ENCODE measurements at regions not wholly inside any gene's neighbourhood (a gene's known extent, or its start where the extent isn't known, plus 50 kb on each side); places are given as distances from the start of the nearest gene placed in this dataset.

DNA sequence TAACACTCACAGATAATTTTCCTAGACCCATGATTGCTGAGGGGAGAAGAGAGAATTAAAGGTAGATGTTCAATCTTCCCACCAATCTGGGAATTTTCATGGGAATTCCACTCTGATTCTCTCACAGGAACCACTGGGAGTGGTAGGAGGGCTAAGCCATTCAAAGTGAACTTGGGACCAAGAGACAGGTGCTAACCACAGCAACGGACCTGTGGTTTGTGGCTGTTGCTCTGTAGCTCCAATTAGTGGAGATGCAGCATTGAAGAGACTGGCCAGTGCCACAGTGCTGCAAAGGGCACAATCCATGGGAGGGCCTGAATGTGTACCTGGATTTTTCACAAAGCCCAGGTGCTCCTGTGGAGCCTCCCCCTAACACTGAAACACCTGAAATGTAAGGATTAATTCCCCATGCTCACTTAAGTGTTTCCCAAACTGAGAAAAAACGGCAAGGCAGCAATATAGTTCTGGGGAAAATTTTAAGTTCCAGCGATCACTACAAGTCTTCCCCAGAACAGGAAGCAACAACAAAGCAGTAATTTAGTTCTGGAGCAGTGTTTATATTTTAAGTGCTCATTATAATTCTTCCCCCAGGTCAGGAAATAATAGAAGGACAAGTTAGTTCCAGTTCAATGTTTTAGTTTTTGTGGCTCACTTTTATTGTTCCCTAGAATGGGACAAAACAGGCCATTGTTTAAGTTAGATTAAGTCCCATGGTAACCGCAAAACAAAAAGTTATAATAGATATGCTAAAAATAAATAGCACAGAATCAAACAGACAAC lies 1045.8 kb downstream of the CNTNAP5 start:
- DNase-seq (ENCODE audit: low read depth), result no peak

DNA sequence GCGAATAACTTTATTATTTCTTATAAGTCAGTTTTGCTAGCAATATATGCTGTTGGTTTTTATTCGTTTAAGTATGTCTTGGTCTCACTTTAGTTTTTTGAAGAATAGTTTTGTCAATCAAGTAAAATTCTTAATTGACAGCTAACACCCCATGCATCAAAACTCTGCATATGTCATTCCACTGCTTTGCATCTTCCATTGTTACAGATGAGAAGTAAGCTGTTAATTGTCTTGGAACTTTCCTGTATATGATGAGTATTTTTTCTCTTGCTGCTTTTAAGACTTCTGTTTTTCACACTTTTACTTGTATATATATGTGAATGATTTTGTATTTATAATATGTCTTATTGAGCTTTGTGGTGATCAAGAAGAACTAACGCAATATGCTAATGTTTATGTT lies 1048.4 kb downstream of the CNTNAP5 start:
- no peak for DNase-seq (ENCODE audit: low read depth)

DNA sequence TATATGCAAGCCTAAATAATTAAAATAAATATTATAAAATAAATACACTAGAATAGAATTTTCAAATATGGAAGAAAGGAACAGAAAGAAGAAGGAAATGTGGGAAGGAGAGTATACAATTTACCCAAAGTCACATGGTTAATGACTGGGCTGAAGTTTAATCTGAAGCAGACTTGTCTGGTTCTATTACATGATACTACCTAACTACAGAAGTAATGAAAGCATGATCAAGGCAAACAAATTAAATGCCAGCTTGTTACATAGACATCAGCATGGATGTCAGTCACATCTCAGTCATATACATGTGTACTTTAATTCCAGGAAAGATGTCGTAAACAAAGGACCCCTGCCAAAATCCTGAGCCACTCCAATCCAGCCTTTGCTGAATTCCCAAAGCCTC lies 1060.8 kb downstream of the CNTNAP5 start:
- no peak for DNase-seq (ENCODE audit: low read depth)

DNA sequence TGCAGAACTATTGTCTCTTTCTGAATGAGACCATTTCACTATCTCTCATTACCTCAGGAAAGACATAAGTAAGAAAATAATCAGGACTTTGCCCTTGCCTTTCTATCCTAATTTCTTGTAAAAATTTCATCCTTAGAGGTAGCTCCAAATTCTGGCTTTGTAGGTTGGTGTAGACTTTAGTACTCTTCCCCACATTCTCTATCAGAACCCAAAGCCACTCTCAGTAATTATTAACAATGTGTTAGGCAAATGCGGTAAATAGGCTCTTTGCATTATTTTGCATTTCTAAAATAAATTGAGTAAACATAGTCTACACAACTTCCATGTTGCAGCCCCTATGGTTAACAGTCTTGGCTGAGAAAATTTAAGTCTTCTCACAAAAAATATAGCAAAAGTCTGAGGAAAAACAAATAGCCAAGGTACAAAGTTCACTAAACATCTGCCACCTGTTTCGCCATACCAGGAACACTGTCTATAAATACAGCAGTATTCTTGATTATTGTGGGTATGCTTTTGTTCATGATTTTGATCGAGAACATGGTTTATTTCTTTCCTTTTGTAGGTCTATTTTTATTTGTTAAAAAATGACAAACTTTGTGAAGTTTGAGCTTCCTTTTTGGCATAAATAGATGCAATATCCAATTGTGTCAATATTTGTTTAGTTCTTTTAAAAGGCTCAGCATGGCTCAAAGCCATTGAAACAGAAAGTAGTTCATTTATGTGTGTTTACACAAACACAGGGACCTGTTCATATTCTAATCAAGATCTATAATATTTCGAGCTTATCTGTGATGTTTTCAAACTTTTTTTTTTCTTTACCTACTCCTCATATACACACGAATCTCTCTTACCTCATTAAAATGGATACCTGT lies 1061.5 kb downstream of the CNTNAP5 start:
- no peak for DNase-seq (ENCODE audit: low read depth)

DNA sequence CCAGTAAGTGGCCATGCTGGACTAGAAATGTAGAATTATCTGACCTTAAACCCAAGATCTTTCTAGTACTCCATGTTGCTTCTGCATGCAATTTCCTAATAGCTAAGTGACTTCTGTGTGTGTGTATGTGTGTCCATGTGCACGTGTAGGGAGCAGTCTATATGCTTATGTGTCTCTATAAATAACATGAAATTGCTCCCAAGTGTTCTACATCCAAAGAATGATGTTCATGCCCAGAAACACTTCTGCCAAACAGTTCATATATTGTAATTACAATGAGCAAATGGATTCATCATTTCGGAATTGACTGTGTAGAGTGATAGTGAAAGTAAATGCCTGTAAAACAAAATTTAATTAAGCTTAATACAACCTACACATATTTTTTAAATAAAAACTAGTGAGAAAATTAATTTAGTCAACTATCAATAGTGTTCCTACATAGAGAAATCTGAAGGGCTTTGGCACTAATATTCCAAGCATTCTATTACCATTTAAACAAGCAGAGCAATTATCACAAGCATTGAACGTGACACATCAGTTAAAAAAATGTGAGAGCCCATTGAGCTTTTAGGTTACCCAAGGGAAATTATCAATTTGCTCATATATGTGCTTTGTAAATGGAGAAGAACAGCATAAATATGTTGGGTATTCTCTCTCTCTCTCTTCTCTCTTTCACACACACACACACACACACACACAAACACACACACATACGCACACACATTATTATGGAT lies 1067.4 kb downstream of the CNTNAP5 start:
- DNase-seq (ENCODE audit: low read depth), result no peak

DNA sequence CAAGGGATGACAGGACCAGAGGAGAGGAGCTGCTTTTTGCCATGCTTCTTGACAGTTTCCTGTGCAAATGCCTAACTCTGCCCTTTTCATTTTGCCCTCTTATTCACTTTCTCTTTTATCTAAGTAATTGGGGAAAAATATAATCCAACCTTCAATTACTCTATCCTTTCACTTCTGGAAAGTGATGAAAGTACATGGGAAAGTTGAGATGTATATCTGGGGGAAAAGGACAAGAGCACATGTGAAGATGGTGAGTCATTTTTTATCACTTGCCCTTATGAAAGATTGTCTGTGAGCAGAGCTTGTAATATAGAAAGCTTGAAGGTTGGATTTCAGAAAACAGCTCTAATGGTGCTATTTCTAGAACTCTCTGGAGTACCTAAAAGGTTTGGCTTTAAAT lies 1070.7 kb downstream of the CNTNAP5 start:
- DNase-seq (ENCODE audit: low read depth), result no peak

DNA sequence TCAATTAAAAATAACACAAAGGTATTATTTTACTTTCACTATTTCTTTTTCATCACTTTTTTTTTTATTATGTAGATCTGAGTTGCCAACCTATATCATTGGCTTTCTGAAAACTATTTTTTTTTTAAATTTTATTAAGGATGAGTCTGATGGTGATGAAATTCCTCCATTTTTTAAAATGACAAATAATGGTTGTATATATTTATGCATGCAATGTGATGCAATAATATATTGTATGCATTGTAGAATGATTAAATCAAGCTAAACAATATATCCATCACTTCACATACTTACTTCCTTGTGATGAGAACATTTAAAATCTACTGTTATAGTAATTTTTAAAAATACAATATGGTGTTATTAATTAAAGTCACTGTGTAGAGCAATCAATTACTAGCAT lies 1081.6 kb downstream of the CNTNAP5 start:
- DNase-seq (ENCODE audit: low read depth), result no peak

DNA sequence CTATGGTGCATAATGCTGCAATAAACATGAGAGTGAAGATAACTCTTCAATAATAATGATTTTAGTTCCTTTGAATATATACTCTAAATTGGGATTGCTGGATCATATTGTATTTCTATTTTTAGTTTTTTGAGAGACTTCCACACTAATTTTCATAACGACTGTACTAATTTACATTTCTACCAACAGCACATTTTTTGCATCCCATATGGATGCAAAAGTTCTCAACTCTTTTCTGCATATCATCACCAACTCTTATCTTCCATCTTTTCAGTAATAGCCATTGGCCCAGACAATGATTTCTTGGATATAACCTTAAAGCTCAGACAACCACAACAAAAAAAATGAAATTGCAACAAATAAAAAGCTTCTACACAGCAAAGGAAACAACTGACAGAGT lies 1082.4 kb downstream of the CNTNAP5 start:
- no peak for DNase-seq (ENCODE audit: low read depth)

DNA sequence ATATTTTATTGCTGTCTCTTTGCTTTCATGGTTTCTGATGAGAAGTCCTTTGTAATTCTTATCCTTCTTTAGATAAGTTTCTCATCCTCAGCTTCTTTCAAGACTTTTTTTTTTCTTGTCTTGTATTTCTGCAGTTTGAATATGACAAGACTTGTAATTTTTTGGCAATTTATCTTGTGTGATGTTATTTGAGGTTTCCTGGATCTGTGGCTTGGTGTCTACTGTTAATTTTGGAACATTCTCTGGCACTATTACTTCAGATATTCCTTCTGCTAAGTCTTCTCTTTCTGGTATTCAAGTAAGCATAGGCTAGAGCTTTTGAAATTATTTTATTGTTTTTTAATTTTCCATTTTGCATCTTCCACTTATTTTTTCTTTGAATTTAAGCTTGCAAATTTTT lies 1083.2 kb downstream of the CNTNAP5 start:
- no peak for DNase-seq (ENCODE audit: low read depth)

DNA sequence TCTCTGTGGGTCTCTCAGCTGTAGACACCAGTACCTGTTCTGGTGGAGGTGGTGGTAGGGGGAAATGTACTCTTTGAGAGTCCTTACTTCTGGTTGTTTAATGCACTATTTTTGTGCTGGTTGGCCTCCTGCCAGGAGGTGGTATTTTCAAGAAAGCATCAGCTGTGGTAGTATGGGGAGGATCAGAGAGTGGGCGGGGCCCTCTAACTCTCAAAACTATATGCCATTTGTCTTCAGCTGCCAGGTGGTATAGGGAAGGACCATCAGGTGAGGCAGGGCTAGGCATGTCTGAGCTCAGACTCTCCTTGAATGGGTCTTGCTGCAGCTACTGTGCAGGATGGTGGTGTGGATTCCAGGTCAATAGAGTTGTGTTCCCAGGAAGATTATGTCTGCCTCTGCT lies 1100.8 kb downstream of the CNTNAP5 start:
- DNase-seq (ENCODE audit: low read depth), result no peak

DNA sequence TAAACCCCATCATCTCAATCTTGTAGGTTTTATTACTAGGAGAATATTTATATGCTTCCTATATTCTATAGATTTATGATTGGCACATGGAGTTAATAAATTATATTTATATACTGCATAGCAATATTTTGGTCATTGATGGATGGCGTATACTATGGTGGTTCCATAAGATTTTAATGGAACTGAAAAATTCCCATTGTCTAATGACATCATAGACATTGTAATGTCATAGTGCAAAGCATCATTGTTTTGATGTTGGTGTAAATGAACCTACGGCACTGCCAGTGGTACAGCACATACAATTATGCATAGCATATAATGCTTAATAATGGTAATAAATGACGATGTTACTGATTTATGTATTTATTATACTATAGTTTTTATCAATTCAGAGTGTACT lies 1135.9 kb downstream of the CNTNAP5 start:
- DNase-seq (ENCODE audit: low read depth), result no peak

DNA sequence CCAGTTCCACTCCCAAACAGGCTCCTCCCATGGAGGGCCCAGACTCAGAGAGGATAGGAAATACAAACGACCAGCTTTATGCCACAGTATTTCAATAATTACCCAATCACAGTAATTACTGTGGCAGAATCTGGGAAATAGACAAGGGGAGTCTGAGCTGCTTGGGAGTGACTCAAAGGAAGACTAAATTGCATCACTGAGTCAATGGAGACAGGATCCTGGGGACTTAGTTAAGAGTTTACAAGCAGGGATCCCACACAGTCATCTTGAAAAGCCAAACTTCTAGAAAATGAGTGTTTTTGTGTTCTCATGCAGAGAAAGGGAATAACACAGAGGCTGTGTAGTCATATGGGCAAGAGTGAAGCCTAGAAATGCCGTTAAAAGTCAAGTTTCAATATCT lies 1142.1 kb downstream of the CNTNAP5 start:
- DNase-seq (ENCODE audit: low read depth), result no peak

DNA sequence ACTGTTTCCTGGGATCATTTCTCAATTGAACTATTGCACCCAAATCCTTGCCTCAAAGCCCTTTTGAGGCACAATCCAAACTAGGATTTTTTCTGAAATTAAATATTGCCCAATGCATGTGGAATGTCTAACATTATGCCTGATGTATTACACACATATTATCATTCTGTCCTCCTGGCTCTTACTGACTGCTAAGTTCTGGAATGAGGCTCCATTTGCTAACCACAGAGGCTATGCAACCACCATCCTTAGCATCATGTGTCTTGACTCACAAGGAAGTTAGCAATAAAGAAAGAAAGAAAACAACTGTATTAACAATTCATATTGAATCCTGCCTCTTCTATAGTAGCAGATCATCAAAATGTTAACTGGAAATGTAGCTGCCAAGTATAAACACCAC lies 1142.7 kb downstream of the CNTNAP5 start:
- DNase-seq (ENCODE audit: low read depth), result no peak

DNA sequence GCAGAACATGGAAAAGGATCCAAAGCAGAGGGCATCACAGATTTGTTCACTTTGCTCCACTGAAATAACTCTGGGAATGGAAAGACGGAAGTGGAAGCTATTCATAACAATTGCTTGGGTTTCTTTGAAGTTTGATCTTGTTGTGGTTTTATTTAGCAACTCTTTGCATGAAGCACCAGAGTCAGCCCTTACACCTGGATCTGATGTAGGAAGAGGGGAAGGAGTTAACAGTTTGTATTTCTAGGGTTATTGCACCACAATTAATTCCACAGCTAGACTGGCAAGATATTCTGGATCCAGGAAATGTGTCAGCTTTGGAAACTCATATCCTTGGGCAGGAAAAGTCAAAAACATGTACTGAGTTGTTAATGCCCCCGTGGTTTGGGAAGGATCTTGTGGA lies 1143.4 kb downstream of the CNTNAP5 start:
- no peak for DNase-seq (ENCODE audit: low read depth)

DNA sequence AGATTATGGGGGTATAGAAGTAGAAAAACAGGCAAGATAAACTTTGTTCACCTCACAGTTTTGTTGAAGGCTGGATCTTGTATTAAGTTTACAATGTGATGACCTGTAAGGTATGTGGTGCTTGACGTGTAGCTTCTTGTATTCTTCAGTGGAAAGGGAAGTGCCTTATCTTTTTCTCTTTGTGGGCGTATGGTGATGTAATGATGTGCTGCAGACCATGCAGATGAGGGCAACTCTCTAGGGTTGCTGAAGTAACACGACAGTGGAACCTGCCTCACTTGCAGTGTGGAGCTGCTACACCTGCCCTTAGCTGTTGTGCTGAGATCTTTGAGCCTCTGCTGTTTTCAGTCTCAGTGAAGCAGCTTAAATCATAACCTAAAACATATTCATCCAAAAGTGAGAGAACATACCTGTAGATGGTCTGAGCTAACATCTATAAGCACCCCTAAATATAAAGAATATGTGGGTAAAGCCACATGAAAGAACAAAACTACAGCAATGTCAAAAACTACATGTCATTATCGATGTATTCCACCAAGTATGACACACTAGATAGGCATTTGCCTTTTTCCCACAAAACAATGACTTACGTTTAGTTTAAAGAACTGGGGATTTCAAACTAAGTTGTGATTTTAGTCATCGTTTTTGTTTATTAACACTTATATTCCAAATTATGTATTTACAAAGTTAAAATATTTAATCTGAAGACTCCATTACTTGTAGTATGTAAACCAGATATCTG lies 1144.1 kb downstream of the CNTNAP5 start:
- DNase-seq (ENCODE audit: low read depth), result no peak

DNA sequence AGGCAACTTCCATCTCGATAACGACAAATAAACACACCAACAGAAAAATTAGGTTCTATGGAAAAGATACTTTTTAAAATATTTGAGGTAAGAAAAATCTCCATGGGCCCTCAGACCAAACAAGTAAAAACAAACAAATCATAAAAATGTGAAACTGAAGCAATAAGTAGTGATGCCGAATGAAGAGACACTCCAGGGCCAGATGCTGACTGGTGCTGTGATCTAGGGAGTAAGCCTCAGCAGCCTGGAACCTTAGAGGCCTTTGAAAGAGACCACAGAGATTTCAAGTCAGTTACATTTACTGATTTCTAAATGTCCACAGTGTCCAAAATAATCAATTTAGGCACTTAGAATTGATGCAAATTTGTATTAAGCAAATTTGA lies 1144.7 kb downstream of the CNTNAP5 start:
- no peak for DNase-seq (ENCODE audit: low read depth)

DNA sequence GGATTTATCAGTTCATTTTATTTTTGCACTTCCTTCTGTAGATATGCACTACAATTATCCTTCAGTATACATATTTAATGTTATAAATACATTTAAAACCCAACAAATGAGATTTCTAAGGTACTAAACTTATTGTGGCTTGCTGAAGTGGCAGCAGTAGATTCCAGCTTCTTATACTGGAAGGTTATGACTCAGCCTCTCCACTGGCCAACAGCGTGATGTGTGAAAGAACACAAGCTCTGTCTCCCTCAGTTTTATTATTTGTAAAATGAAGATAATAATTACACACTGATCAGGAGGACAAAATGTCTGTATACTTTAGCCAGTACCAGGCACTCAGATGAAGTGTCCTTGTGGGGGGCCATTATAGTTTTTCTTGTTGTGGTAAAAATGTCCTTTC lies 1147.1 kb downstream of the CNTNAP5 start:
- DNase-seq (ENCODE audit: low read depth), result no peak

DNA sequence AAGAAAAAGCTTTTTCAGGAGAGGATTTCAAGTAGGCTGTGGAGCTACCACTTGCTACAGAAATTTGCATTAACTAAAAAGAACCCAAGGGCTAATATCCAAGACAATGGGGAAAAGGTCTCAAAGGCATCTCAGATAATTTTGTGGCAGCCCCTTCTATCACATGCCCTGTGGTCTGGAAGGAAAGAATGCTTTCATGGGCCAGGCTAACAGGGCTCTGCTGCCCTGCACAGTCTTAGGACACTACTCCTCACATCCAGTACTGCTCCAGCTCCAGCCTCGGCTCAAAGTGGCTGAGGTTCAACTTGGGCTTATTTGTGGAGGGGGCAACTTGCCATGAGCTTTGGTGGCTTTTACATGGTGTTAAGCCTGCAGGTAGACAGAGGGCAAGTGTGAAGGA lies 1150.3 kb downstream of the CNTNAP5 start:
- DNase-seq (ENCODE audit: low read depth), result no peak

DNA sequence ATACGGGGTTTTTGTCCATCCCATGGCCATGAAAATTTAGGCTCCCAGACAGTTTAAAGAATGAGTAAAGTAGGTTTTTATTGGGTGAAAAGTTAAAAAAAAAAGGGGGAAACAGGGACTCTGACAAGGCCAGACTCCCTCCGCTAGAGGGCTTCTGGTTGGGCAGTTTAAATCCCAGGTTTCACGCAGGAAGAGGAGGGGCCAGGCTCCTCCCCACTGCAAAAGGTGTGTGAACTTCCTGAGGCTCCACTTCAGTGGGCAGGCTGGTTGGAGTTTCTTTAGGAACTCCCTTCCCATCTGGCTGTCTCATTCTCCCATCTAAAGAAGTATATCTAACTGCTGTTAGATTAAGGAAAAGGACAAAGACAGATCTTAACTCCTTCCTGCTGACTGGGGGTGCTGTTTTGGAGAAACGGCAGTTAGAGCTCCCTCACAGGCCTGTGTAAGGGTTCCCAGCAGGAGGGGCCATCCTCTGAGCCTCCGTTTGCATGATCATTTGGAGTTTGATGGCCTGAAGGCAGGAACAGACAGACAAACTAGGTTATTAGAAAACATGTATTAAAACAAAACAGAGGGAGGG lies 1160.7 kb downstream of the CNTNAP5 start:
- DNase-seq (ENCODE audit: low read depth), result no peak

DNA sequence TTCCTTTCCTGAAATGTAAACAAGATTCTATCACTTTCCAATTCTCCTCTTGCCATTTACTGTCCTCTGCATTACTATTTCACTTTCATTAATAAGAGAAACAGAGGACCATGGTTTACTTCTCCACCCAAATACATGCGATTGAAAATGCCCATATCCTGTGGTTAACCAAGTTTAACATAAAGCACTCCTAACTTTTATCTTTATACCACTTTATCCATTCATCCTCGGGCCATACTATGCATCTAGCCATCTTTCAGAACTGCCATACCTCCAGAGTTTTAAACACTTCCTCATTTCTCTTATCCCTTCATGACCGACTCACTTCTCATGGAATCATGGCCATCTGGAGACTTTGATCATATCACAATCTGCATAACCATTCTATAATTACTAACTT lies 1182.3 kb downstream of the CNTNAP5 start:
- DNase-seq (ENCODE audit: low read depth), result no peak

DNA sequence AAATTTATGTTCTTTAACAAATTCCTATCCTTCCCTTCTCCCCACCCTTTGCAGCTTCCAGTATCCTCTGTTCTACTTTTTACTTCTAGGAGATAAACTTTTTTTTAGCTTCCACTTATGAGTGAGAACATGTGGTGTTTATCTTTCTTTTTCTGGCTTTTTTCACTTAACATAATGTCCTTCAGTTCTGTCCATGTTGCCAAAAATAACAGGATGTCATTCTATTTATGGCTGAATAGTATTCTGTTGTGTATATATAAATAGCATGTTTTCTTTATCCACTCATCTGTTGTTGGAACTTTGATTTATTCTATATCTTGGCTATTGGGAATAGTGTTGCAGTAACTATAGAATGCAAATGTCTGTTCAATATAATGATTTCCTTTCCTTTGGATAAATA lies 1191.2 kb downstream of the CNTNAP5 start:
- no peak for DNase-seq (ENCODE audit: low read depth)

DNA sequence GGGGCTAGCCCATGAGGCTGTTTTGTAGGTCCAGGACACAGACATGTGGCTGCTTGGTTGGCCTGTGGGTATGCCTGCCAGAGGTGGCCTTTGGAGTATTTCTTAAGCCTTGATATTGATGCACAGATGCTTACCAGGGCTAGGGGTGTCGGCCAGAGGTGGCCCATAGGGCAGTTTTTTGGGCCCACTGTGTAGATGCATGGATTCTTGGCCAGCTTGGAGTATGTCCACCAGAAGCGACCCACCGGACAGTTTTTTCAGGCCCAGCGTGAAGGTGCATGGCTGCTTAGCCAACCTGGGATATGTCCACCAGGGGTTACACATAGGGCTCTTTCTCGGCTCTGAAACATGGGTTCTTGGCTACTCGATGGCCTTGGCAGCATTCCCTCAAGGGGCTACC lies 1199.1 kb downstream of the CNTNAP5 start:
- no peak for DNase-seq (ENCODE audit: low read depth)

Measured in stimulated activated CD8-positive, alpha-beta memory T cell treated with anti-CD3 and anti-CD28 coated beads, Interleukin-12 subunit alpha, Interleukin-12 subunit beta, amount 100 ng/mL, for 4 hours (primary cell).